CD4-positive, alpha-beta T cell (primary cell): ENCODE measurements at regions not wholly inside any gene's neighbourhood (a gene's known extent, or its start where the extent isn't known, plus 50 kb on each side); places are given as distances from the start of the nearest gene placed in this dataset.

ENCODE experiments used
- ATAC-seq: fragments of 200-7000 bp; cut with Tn5 transposase; one replicate; pipeline ENCODE4 v1.10.0; 2022; ENCODE audit warnings: mild to moderate bottlenecking; ENCODE audit not compliant: poor library complexity
- CTCF ChIA-PET: fragments of 350-600 bp; sonication (Branson Sonifier 250); formaldehyde crosslinking; loops from one replicate; lab custom pipeline; 2021; ENCODE audit warnings: antibody characterized with exemption, inconsistent platforms; lab: Charles Lee
- POLR2A ChIA-PET: fragments of 350-600 bp; sonication (Branson Sonifier 250); formaldehyde crosslinking; loops from one replicate; lab custom pipeline; 2021; ENCODE audit warnings: antibody characterized with exemption, inconsistent platforms; lab: Charles Lee
- DNase-seq, 14 experiments: peaks; one replicate each; pipeline ENCODE4 v3.0.0-alpha.2; 2013 to 2020; ENCODE audit warnings: mixed read lengths in 2 of 14
- H3K27ac ChIP-seq, 2 donors: one replicate each; pipeline versions ENCODE4 v1.5.1 to v1.7.0; 2013; ENCODE audit warnings: low read length in 2 of 2, low read depth in 1 of 2, mild to moderate bottlenecking in 1 of 2
- H3K27me3 ChIP-seq, 2 experiments: 1 replicate in 1 of 2; 2 replicates in 1 of 2; pipeline versions ENCODE4 v1.6.1 to v1.7.0; 2013; ENCODE audit warnings: low read length in 2 of 2, control low read depth in 1 of 2, mild to moderate bottlenecking in 1 of 2, moderate library complexity in 1 of 2; ENCODE audit not compliant: insufficient read depth in 2 of 2, control insufficient read depth in 1 of 2
- H3K36me3 ChIP-seq: one replicate; pipeline ENCODE4 v1.6.1; 2013; ENCODE audit warnings: low read length, control low read depth; ENCODE audit not compliant: insufficient read depth
- H3K4me1 ChIP-seq: one replicate; pipeline ENCODE4 v1.6.1; 2013; ENCODE audit warnings: low read length, control low read depth; ENCODE audit not compliant: insufficient read depth
- H3K4me3 ChIP-seq: one replicate; pipeline ENCODE4 v1.5.1; 2013; ENCODE audit warnings: mild to moderate bottlenecking, low read length, moderate library complexity
- H3K9me3 ChIP-seq, 2 experiments: 1 replicate in 1 of 2; 2 replicates in 1 of 2; pipeline versions ENCODE4 v1.6.1 to v1.7.0; 2013; ENCODE audit warnings: low read length in 2 of 2, mild to moderate bottlenecking in 2 of 2, control low read depth in 1 of 2, moderate library complexity in 1 of 2; ENCODE audit not compliant: control insufficient read depth in 1 of 2, insufficient read depth in 1 of 2
- H3K27ac Mint-ChIP-seq: one replicate; pipeline ENCODE4 v1.8.0; 2020; ENCODE audit warnings: mixed read lengths
- H3K27me3 Mint-ChIP-seq: one replicate; pipeline ENCODE4 v1.8.0; 2021; ENCODE audit warnings: mixed read lengths
- H3K36me3 Mint-ChIP-seq: one replicate; pipeline ENCODE4 v1.8.0; 2021; ENCODE audit warnings: low read depth, mixed read lengths
- H3K4me1 Mint-ChIP-seq: one replicate; pipeline ENCODE4 v1.8.0; 2021; ENCODE audit warnings: low read depth, mixed read lengths
- H3K4me3 Mint-ChIP-seq: one replicate; pipeline ENCODE4 v1.8.0; 2020; ENCODE audit warnings: mild to moderate bottlenecking, mixed read lengths
- H3K9me3 Mint-ChIP-seq: one replicate; pipeline ENCODE4 v1.8.0; 2020; ENCODE audit warnings: mixed read lengths
- CTCF ChIP-seq: fragments of 200-600 bp; IDR thresholded peaks from one replicate; pipeline ENCODE4 v1.8.0; 2022; ENCODE audit warnings: antibody characterized with exemption, mild to moderate bottlenecking
- intact Hi-C, 2 experiments: fragments of 100-400 bp; cut with DNase I in 1 of 2; cut with micrococcal nuclease in 1 of 2; formaldehyde crosslinking; loops; one replicate each; pipeline versions ENCODE4 v1.15.1 to v1.9.0; 2023 to 2025; cut with DNase I, micrococcal nuclease

GRCh38 chr15:35320158-35320780 is 225.7 kb downstream of the DPH6 start:
- Mint-ChIP-seq H3K9me3 (no peaks in the 10 kb centered on the region), H3K4me1 (no peaks in the 10 kb centered on the region), H3K27ac (no peak overlapping the region), H3K27me3 (no peaks in the 10 kb centered on the region), H3K36me3 (no peaks in the 10 kb centered on the region), H3K4me3 (no peak overlapping the region)
- intact Hi-C loops = no loop called here
- H3K4me3 ChIP-seq = no peak overlapping the region
- H3K36me3 ChIP-seq = no peaks in the 10 kb centered on the region
- no peaks in the 10 kb centered on the region for H3K9me3 ChIP-seq
- TF ChIP-seq CTCF = no peak
- ChIA-PET CTCF (interaction anchor here (1.0 kb wide), 1 partner anchor 9 kb away, joined by 3 read pairs; no protein-coding TSS in a partner anchor), POLR2A (no interaction called here)
- H3K27ac ChIP-seq = no peak overlapping the region
- H3K4me1 ChIP-seq = no peaks in the 10 kb centered on the region
- no peaks in the 10 kb centered on the region for H3K27me3 ChIP-seq
- DNase-seq = no peak
- no peak for ATAC-seq

GRCh38 chr15:35319354-35319753 is 226.6 kb downstream of the DPH6 start:
- Mint-ChIP-seq H3K4me3 (no peak overlapping the region), H3K27me3 (no peaks in the 10 kb centered on the region), H3K36me3 (no peaks in the 10 kb centered on the region), H3K4me1 (no peaks in the 10 kb centered on the region), H3K9me3 (no peaks in the 10 kb centered on the region), H3K27ac (no peak overlapping the region)
- no peak for TF ChIP-seq CTCF
- DNase-seq (no peak), ATAC-seq (no peak)
- Histone ChIP-seq H3K4me3 (no peak overlapping the region), H3K36me3 (no peaks in the 10 kb centered on the region), H3K9me3 (no peaks in the 10 kb centered on the region), H3K27me3 (no peaks in the 10 kb centered on the region), H3K27ac (no peak overlapping the region), H3K4me1 (no peaks in the 10 kb centered on the region)
- ChIA-PET CTCF (no interaction called here), POLR2A (no interaction called here)
- intact Hi-C loops = no loop called here

GRCh38 chr15:35317217-35317616 is 228.7 kb downstream of the DPH6 start:
- no peaks in the 10 kb centered on the region for H3K27me3 Mint-ChIP-seq
- H3K4me3 Mint-ChIP-seq = no peak overlapping the region

More at GRCh38 chr15:35317217-35317616, 228.7 kb downstream of the DPH6 start:
- no peaks in the 10 kb centered on the region for H3K27me3 ChIP-seq
- H3K4me3 ChIP-seq = no peak overlapping the region
- H3K36me3 Mint-ChIP-seq = no peaks in the 10 kb centered on the region
- no peak overlapping the region for H3K27ac ChIP-seq
- CTCF ChIA-PET = no interaction called here
- H3K4me1 ChIP-seq = no peaks in the 10 kb centered on the region
- H3K27ac Mint-ChIP-seq = no peak overlapping the region
- H3K9me3 Mint-ChIP-seq = no peaks in the 10 kb centered on the region
- no peak for TF ChIP-seq CTCF
- no peaks in the 10 kb centered on the region for H3K4me1 Mint-ChIP-seq
- intact Hi-C loops = no loop called here
- DNase-seq (no peak), ATAC-seq (no peak)
- H3K36me3 ChIP-seq = no peaks in the 10 kb centered on the region
- H3K9me3 ChIP-seq = no peaks in the 10 kb centered on the region
- POLR2A ChIA-PET = no interaction called here
